Mucosa of descending colon (tissue), 3 donors: ENCODE measurements at regions not wholly inside any gene's neighbourhood (a gene's known extent, or its start where the extent isn't known, plus 50 kb on each side); places are given as distances from the start of the nearest gene placed in this dataset.

ENCODE experiments used
- ATAC-seq: fragments of 200-7000 bp; cut with Tn5 transposase; one replicate; pipeline ENCODE4 v1.9.1; 2020; ENCODE audit warnings: mild to moderate bottlenecking, moderate library complexity
- DNase-seq, 3 donors: peaks; one replicate each; pipeline ENCODE4 v3.0.0-alpha.2; 2020
- H3K36me3 ChIP-seq: fragments of 200-600 bp; one replicate; pipeline ENCODE4 v1.8.0; 2021; ENCODE audit warnings: low read depth, mild to moderate bottlenecking
- H3K4me1 ChIP-seq: fragments of 200-600 bp; one replicate; pipeline ENCODE4 v1.8.0; 2021; ENCODE audit warnings: low read depth, mild to moderate bottlenecking
- H3K4me3 ChIP-seq: fragments of 200-600 bp; one replicate; pipeline ENCODE4 v1.8.0; 2021; ENCODE audit warnings: mild to moderate bottlenecking
- H3K9me3 ChIP-seq: fragments of 200-600 bp; one replicate; pipeline ENCODE4 v1.8.0; 2021; ENCODE audit warnings: mild to moderate bottlenecking
- CTCF ChIP-seq: fragments of 200-600 bp; IDR thresholded peaks from one replicate; pipeline ENCODE4 v1.8.0; 2022; ENCODE audit warnings: antibody characterized with exemption, mild to moderate bottlenecking
- intact Hi-C, 2 donors: fragments of 100-400 bp; cut with DNase I in 1 of 2; cut with micrococcal nuclease in 1 of 2; formaldehyde crosslinking; loops; one replicate each; pipeline versions ENCODE4 v1.11.0 to v1.11.1; 2022; cut with DNase I, micrococcal nuclease
- donor health status: DM: no; HTN: no; CAD: no; lungs with moderate emphysema.
- donor health status: DM: no; HTN: no; CAD: no.
- donor health status: DM: no; HTN: yes; CAD: no.

DNA sequence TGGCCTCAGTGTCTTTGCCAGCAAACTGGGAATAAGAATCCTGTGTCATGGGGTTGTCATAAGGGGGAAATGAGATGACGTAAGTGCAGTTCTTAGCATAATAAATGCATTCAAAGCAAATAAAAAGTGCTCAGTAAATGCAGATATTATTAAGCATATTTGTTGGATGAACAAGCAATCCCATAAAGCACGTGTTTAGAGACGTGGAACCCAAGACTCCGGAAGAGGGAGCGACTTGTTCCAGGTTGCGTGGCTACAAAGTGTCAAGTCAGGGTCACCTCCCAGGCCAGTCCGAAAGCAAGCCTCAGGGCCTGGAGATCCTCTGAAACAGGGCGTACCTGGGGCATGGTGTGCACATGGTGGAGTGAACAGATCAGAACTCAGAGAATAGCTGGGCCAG is 58.0 kb upstream of the LAPTM5 start:
- no peak for DNase-seq
- Histone ChIP-seq H3K4me1 (no peaks in the 10 kb centered on the region), H3K9me3 (no peaks in the 10 kb centered on the region), H3K4me3 (no peak overlapping the region), H3K36me3 (no peaks in the 10 kb centered on the region)
- intact Hi-C loops = no loop called here
- ATAC-seq = no peak
- TF ChIP-seq CTCF = no peak

DNA sequence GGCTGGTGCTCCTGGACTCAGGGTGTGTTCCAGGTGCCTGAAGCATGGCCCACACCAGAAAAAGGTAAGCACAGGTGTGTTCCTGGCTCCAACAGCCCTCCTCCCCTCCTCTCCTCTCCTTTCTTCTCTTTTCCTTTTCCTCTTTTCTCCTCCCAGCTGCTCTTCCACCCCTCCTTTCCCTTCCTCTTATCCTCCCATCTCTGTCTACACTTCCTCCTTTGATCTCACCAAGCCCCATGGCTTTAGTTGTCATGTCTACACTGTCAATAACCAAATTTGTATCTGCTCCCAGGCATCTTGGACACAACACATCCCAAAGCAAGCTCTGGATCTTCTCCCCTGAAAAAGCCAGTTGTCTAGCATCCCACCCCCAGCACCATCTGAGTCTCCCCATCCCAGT is 56.7 kb upstream of the LAPTM5 start:
- Histone ChIP-seq H3K36me3 (no peaks in the 10 kb centered on the region), H3K4me3 (no peak overlapping the region), H3K4me1 (peaks cover 5% of the 10 kb centered on the region), H3K9me3 (no peaks in the 10 kb centered on the region)
- DNase-seq (no peak), ATAC-seq (no peak)
- intact Hi-C loops = no loop called here
- TF ChIP-seq CTCF = no peak

DNA sequence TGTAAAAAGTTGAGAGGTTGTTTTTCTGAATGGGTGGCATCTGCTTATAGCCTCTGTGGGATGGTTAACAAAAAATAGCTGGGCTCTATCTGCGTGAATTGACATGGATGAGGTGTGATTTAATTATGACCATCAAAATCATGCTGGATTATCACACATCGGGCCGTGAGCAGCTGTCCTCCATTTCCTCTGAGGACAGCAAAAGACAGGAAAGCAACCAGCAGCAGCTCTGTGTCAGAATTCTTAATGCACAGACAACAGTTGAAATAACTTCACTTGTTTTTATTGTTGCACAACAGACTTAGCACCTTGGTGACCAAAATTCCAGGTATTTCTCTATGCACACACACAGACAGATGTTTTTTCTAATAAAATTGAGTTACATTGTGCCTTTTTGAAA is 54.5 kb upstream of the LAPTM5 start:
- no peaks in the 10 kb centered on the region for H3K36me3 ChIP-seq
- H3K4me3 ChIP-seq = no peak overlapping the region
- ATAC-seq (no peak), DNase-seq (no peak)
- intact Hi-C loops = no loop called here
- H3K4me1 ChIP-seq = peaks cover 9% of the 10 kb centered on the region
- no peak for TF ChIP-seq CTCF
- no peaks in the 10 kb centered on the region for H3K9me3 ChIP-seq

- ATAC-seq (no peak), DNase-seq (no peak)
- Histone ChIP-seq H3K4me1 (peaks cover 9% of the 10 kb centered on the region), H3K36me3 (no peaks in the 10 kb centered on the region), H3K9me3 (no peaks in the 10 kb centered on the region), H3K4me3 (no peak overlapping the region)
- intact Hi-C loops = no loop called here
- no peak for TF ChIP-seq CTCF
Observed at GRCh38 chr1:30811187-30811586, 53.6 kb upstream of the LAPTM5 start.

DNA sequence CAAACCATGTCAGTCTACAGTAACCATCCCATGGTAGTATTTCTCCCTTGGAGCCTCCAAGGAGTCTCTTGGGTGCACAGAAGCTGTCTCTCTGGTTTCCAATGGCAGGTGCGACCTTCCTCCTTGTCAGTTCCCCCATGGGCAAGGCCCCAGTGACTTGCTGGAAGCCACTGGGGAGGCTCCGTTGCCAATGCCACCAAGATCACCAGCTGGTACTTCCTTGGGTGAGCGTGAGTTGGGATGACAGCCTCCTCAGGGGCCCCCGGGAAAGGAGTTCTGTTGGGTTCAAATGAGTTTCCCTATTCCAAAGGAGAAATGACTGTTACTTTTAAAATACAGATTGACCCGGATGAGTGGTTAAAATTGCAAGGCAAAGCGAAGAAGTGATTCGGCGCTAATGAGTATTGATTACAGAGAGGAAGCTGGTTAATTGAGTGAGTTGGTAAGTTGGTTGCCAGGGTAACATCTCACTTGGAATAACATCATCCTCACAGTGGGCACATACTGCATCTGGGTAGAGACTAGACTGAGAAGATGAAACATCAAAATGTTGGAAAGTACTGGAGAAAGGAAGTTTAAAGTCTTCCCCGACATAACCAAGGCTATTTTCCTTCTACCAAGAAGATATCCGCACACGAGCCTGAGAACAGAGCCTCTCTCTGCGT is 53.0 kb upstream of the LAPTM5 start:
- intact Hi-C loops = no loop called here
- ATAC-seq (no peak), DNase-seq (no peak)
- Histone ChIP-seq H3K4me3 (no peak overlapping the region), H3K36me3 (no peaks in the 10 kb centered on the region), H3K4me1 (peaks cover 9% of the 10 kb centered on the region), H3K9me3 (no peaks in the 10 kb centered on the region)
- TF ChIP-seq CTCF = no peak
